Calu3 (cell line): ENCODE measurements at regions not wholly inside any gene's neighbourhood (a gene's known extent, or its start where the extent isn't known, plus 50 kb on each side); places are given as distances from the start of the nearest gene placed in this dataset.

ENCODE experiments used
- BruUV-seq: library from RNA; stranded (reverse); fragments of 400-500 nt; replicated peaks from 2 replicates; lab custom pipeline; 2021; lab: Mats Ljungman, UMichigan
- CTCF ChIA-PET: fragments of 300-600 bp; sonication (Branson Sonifier 250); formaldehyde crosslinking; loops from one replicate; lab custom pipeline; 2022; ENCODE audit warnings: antibody characterized with exemption; lab: Charles Lee
- DNase-seq: peaks from one replicate; pipeline ENCODE4 v3.0.0; 2022
- H3K27ac Mint-ChIP-seq: one replicate; pipeline ENCODE4 v1.8.0; 2022; ENCODE audit warnings: mixed read lengths; ENCODE audit not compliant: unreplicated experiment
- H3K27me3 Mint-ChIP-seq: one replicate; pipeline ENCODE4 v1.8.0; 2022; ENCODE audit warnings: mixed read lengths; ENCODE audit not compliant: unreplicated experiment
- H3K36me3 Mint-ChIP-seq: one replicate; pipeline ENCODE4 v1.8.0; 2022; ENCODE audit warnings: mild to moderate bottlenecking, moderate library complexity, mixed read lengths; ENCODE audit not compliant: insufficient read depth, unreplicated experiment
- H3K4me1 Mint-ChIP-seq: one replicate; pipeline ENCODE4 v1.8.0; 2022; ENCODE audit warnings: mild to moderate bottlenecking, low read depth, mixed read lengths; ENCODE audit not compliant: unreplicated experiment
- H3K4me3 Mint-ChIP-seq: one replicate; pipeline ENCODE4 v1.8.0; 2022; ENCODE audit warnings: mild to moderate bottlenecking, low read depth, moderate library complexity, mixed read lengths; ENCODE audit not compliant: unreplicated experiment
- H3K9me3 Mint-ChIP-seq: one replicate; pipeline ENCODE4 v1.8.0; 2022; ENCODE audit warnings: low read depth, mixed read lengths; ENCODE audit not compliant: unreplicated experiment
- intact Hi-C: fragments of 100-400 bp; cut with micrococcal nuclease; formaldehyde crosslinking; loops from one replicate; pipeline ENCODE4 v1.10.0; 2022; ENCODE audit not compliant: unreplicated experiment
- TF ChIP-seq, protein P1 (sequence below): fragments of 200-600 bp; IDR thresholded peaks from one replicate; pipeline ENCODE4 v1.8.0; 2022; ENCODE audit warnings: antibody characterized with exemption; ENCODE audit not compliant: unreplicated experiment

DNA sequence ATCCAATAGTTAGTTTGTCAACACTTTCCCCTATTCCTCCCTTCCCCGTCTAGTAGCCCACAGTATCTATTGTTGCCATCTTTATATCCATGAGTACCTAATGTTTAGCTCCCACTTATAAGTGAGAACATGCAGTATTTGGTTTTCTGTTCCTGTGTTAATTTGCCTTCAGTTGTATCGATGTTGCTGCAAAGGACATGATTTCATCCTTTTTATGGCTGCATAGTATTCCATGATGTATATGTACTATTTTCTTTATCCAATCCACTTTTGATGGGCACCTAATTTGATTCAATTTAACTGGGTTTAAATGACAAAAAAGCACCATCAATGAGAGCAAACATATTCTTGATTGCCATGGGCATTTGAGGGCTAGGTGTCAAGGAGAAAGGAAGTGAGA lies 321.5 kb upstream of the TBX18 start:
- Mint-ChIP-seq H3K9me3 (peaks cover 3% of the 10 kb centered on the region), H3K4me3 (no peak overlapping the region), H3K27me3 (no peaks in the 10 kb centered on the region), H3K36me3 (no peaks in the 10 kb centered on the region), H3K27ac (no peak overlapping the region), H3K4me1 (no peaks in the 10 kb centered on the region)
- no peak for DNase-seq
- TF ChIP-seq, protein P1, sequence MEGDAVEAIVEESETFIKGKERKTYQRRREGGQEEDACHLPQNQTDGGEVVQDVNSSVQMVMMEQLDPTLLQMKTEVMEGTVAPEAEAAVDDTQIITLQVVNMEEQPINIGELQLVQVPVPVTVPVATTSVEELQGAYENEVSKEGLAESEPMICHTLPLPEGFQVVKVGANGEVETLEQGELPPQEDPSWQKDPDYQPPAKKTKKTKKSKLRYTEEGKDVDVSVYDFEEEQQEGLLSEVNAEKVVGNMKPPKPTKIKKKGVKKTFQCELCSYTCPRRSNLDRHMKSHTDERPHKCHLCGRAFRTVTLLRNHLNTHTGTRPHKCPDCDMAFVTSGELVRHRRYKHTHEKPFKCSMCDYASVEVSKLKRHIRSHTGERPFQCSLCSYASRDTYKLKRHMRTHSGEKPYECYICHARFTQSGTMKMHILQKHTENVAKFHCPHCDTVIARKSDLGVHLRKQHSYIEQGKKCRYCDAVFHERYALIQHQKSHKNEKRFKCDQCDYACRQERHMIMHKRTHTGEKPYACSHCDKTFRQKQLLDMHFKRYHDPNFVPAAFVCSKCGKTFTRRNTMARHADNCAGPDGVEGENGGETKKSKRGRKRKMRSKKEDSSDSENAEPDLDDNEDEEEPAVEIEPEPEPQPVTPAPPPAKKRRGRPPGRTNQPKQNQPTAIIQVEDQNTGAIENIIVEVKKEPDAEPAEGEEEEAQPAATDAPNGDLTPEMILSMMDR, result no peak
- CTCF ChIA-PET, result no interaction called here
- intact Hi-C loops, result no loop called here
- BruUV-seq, result no TSS peak

DNA sequence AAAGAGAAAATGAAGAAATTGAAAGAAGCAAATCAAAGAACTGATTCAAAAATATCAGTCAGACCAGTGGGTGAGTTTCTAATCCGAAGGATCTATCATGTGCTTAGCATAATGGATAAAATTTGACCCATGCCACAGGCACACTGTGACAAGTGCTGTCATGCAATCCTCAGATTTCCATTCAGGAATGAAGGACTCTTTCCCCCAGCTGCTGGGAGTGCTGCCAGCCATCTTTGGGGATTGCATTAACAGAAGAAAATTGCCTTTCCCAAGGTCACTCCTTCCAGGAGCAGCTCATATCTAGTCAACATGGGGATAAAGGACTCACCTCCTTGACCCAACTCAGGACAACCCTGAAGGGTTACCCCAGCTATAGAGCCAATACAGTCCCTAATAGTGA lies 316.7 kb upstream of the TBX18 start:
- no peaks in the 10 kb centered on the region for H3K36me3 Mint-ChIP-seq
- H3K4me1 Mint-ChIP-seq, result peaks cover 18% of the 10 kb centered on the region
- TF ChIP-seq, protein P1, result no peak
- peaks cover 3% of the 10 kb centered on the region for H3K9me3 Mint-ChIP-seq
- intact Hi-C loops, result no loop called here
- CTCF ChIA-PET, result no interaction called here
- H3K27ac Mint-ChIP-seq, result no peak overlapping the region
- DNase-seq, result no peak
- BruUV-seq, result no TSS peak
- no peaks in the 10 kb centered on the region for H3K27me3 Mint-ChIP-seq
- no peak overlapping the region for H3K4me3 Mint-ChIP-seq

DNA sequence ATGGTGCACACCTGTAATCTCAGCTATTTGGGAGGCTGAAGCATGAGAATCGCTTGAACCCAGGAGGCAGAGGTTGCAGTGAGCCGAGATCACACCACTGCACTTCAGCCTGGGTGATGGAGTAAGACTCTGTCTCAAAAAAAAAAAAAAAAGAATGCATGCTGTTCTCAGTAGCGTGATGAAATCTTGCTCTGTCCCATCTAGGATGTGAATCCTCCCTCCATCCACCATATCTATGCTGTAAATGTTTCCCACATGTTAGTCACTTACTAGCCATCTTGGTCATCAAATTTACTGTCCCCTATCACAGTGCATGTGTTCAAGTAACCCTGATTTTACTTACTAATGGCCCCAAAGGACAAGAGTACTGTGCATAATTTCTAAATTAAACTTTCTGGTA lies 315.4 kb upstream of the TBX18 start:
- H3K4me1 Mint-ChIP-seq, result peaks cover 18% of the 10 kb centered on the region
- BruUV-seq, result no TSS peak
- no peaks in the 10 kb centered on the region for H3K36me3 Mint-ChIP-seq
- no peaks in the 10 kb centered on the region for H3K27me3 Mint-ChIP-seq
- CTCF ChIA-PET, result interaction anchor here (0.7 kb wide), 1 partner anchor 112 kb away, joined by 3 read pairs; no protein-coding TSS in a partner anchor
- H3K4me3 Mint-ChIP-seq, result no peak overlapping the region
- TF ChIP-seq, protein P1, result no peak
- intact Hi-C loops, result no loop called here
- H3K27ac Mint-ChIP-seq, result no peak overlapping the region
- no peak for DNase-seq
- no peaks in the 10 kb centered on the region for H3K9me3 Mint-ChIP-seq

DNA sequence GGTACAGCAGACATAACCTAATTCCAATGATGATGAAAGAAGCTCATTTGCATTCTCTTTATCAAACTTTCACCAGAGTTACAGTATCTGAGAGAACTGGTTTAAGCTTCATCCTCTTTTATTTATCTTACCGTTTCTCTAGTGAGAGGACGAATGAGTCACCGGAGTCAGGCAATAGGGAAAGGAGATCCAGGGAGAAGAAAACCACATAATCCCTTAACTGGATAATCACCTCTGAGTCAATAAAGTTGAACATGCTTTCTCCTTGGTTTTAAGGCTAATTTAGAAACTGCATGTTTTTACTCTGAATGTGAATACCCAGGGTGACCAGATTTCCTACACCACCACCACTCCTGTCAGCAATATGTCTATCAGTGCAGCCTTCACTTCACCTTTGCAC lies 313.7 kb upstream of the TBX18 start:
- BruUV-seq, result no TSS peak
- TF ChIP-seq, protein P1, result no peak
- H3K9me3 Mint-ChIP-seq, result no peaks in the 10 kb centered on the region
- intact Hi-C loops, result no loop called here
- no peak overlapping the region for H3K4me3 Mint-ChIP-seq
- CTCF ChIA-PET, result interaction anchor here (0.9 to 1.1 kb wide), 2 partner anchors 63 to 661 kb away, joined by 3 to 4 read pairs; no protein-coding TSS in a partner anchor
- peak overlapping the region; percentile 21 for H3K27ac Mint-ChIP-seq
- no peaks in the 10 kb centered on the region for H3K36me3 Mint-ChIP-seq
- H3K4me1 Mint-ChIP-seq, result peaks cover 18% of the 10 kb centered on the region
- DNase-seq, result peak; percentile 13
- no peaks in the 10 kb centered on the region for H3K27me3 Mint-ChIP-seq
